GM12874 (cell line): ENCODE measurements at regions not wholly inside any gene's neighbourhood (a gene's known extent, or its start where the extent isn't known, plus 50 kb on each side); places are given as distances from the start of the nearest gene placed in this dataset.

ENCODE experiments used
- CTCF ChIP-seq: IDR thresholded peaks from 2 replicates; pipeline ENCODE4 v1.5.1; 2011; ENCODE audit warnings: low read depth, mild to moderate bottlenecking, control low read depth, low read length, moderate library complexity; ENCODE audit not compliant: insufficient read depth

GRCh38 chr14:62082779-62083178 is 320.6 kb downstream of the SNAPC1 start:
- no peak for TF ChIP-seq CTCF

- TF ChIP-seq CTCF = no peak
These were observed 321.8 kb downstream of the SNAPC1 start for GRCh38 chr14:62084020-62084419.

GRCh38 chr14:62087191-62087590 is 325.0 kb downstream of the SNAPC1 start:
- TF ChIP-seq CTCF = no peak

GRCh38 chr14:62093736-62094135 is 331.5 kb downstream of the SNAPC1 start:
- no peak for TF ChIP-seq CTCF

- no peak for TF ChIP-seq CTCF
These were observed 334.9 kb downstream of the SNAPC1 start for GRCh38 chr14:62097072-62097471.

GRCh38 chr14:62097824-62098223 is 335.6 kb downstream of the SNAPC1 start:
- no peak for TF ChIP-seq CTCF

- TF ChIP-seq CTCF = no peak
These were observed 336.1 kb downstream of the SNAPC1 start for GRCh38 chr14:62098357-62098756.

- no peak for TF ChIP-seq CTCF
These were observed 336.9 kb downstream of the SNAPC1 start for GRCh38 chr14:62099091-62099490.
